COLO829 (cell line): ENCODE measurements at regions not wholly inside any gene's neighbourhood (a gene's known extent, or its start where the extent isn't known, plus 50 kb on each side); places are given as distances from the start of the nearest gene placed in this dataset.
"Not testable (repeated sequence)": the region's sequence is repeated elsewhere in the genome, so short reads cannot be mapped to it uniquely, and the experiment has no call there.

Experiments
- DNase-seq: peaks from one replicate; pipeline ENCODE4 v3.0.0; 2012; ENCODE audit warnings: low spot score

- DNase-seq = no peak
Observed at GRCh38 chr5:84885485-84886258, 501.0 kb upstream of the EDIL3 start.

GRCh38 chr5:84881737-84882136 lies 497.1 kb upstream of the EDIL3 start:
- no peak for DNase-seq

GRCh38 chr5:84874196-84874595 lies 489.5 kb upstream of the EDIL3 start:
- DNase-seq = no peak

- DNase-seq = no peak
Observed at GRCh38 chr5:84872768-84873167, 488.1 kb upstream of the EDIL3 start.

GRCh38 chr5:84870369-84870768 lies 485.7 kb upstream of the EDIL3 start:
- no peak for DNase-seq

- no peak for DNase-seq
Observed at GRCh38 chr5:84869675-84870074, 485.0 kb upstream of the EDIL3 start.

- DNase-seq = not testable (repeated sequence)
Observed at GRCh38 chr5:84863936-84864335, 479.3 kb upstream of the EDIL3 start.

- no peak for DNase-seq
Observed at GRCh38 chr5:84863020-84863419, 478.3 kb upstream of the EDIL3 start.

GRCh38 chr5:84862132-84862531 lies 477.5 kb upstream of the EDIL3 start:
- no peak for DNase-seq

- DNase-seq = no peak
Observed at GRCh38 chr5:84861306-84861705, 476.6 kb upstream of the EDIL3 start.

- DNase-seq = peak; percentile 1
Observed at GRCh38 chr5:84859056-84859455, 474.4 kb upstream of the EDIL3 start.

GRCh38 chr5:84831701-84832100 lies 447.0 kb upstream of the EDIL3 start:
- no peak for DNase-seq

GRCh38 chr5:84830265-84830664 lies 445.6 kb upstream of the EDIL3 start:
- DNase-seq = no peak

- no peak for DNase-seq
Observed at GRCh38 chr5:84825606-84826005, 440.9 kb upstream of the EDIL3 start.

- DNase-seq = no peak
Observed at GRCh38 chr5:84821924-84822323, 437.2 kb upstream of the EDIL3 start.

- no peak for DNase-seq
Observed at GRCh38 chr5:84817953-84818352, 433.3 kb upstream of the EDIL3 start.

- no peak for DNase-seq
Observed at GRCh38 chr5:84816746-84817547, 432.3 kb upstream of the EDIL3 start.

GRCh38 chr5:84816160-84816559 lies 431.5 kb upstream of the EDIL3 start:
- DNase-seq = no peak

GRCh38 chr5:84805473-84805872 lies 420.8 kb upstream of the EDIL3 start:
- no peak for DNase-seq

- no peak for DNase-seq
Observed at GRCh38 chr5:84796399-84796798, 411.7 kb upstream of the EDIL3 start.

- DNase-seq = no peak
Observed at GRCh38 chr5:84794486-84795035, 409.9 kb upstream of the EDIL3 start.

GRCh38 chr5:84791730-84792129 lies 407.1 kb upstream of the EDIL3 start:
- no peak for DNase-seq

- DNase-seq = no peak
Observed at GRCh38 chr5:84791138-84791537, 406.5 kb upstream of the EDIL3 start.
